T-cell (primary cell): ENCODE measurements at regions not wholly inside any gene's neighbourhood (a gene's known extent, or its start where the extent isn't known, plus 50 kb on each side); places are given as distances from the start of the nearest gene placed in this dataset.
"Not testable (repeated sequence)": the region's sequence is repeated elsewhere in the genome, so short reads cannot be mapped to it uniquely, and the experiment has no call there.

ENCODE experiments used
- ATAC-seq, 4 experiments: fragments of 200-7000 bp in 3 of 4; fragments of 150-1000 bp in 1 of 4; cut with Tn5 transposase; replicated peaks in 1 of 4; 1 replicate in 3 of 4; 2 replicates in 1 of 4; pipeline ENCODE4 v1.10.0; 2021; ENCODE audit warnings: moderate library complexity in 3 of 4, mild to moderate bottlenecking in 2 of 4, moderate number of reproducible peaks in 1 of 4
- CTCF ChIA-PET, 2 donors: fragments of 300-600 bp; sonication (Branson Sonifier 250); formaldehyde crosslinking; loops; one replicate each; lab custom pipeline; 2022; ENCODE audit warnings: antibody characterized with exemption in 2 of 2; lab: Charles Lee
- POLR2A ChIA-PET, 2 donors: fragments of 300-600 bp; sonication (Branson Sonifier 250); formaldehyde crosslinking; loops; one replicate each; lab custom pipeline; 2022; ENCODE audit warnings: antibody characterized with exemption in 2 of 2; lab: Charles Lee
- DNase-seq, 35 experiments: peaks; one replicate each; pipeline versions ENCODE4 v3.0.0 to v3.0.0-alpha.2; 2013 to 2023
- H3K27ac ChIP-seq: one replicate; pipeline ENCODE4 v1.5.1; 2013; ENCODE audit warnings: low read length
- H3K27me3 ChIP-seq, 2 experiments: replicated peaks in 1 of 2; 1 replicate in 1 of 2; 2 replicates in 1 of 2; pipeline versions ENCODE4 v1.6.1 to v1.7.0; 2013; ENCODE audit warnings: low read length in 1 of 2, mixed read lengths in 1 of 2; ENCODE audit not compliant: control insufficient read depth in 2 of 2, insufficient read depth in 2 of 2; ENCODE audit errors: extremely low read depth in 1 of 2
- H3K36me3 ChIP-seq, 2 donors: 1 replicate in 1 of 2; 2 replicates in 1 of 2; pipeline versions ENCODE4 v1.6.1 to v1.7.0; 2013; ENCODE audit warnings: low read length in 1 of 2; ENCODE audit not compliant: control insufficient read depth in 2 of 2, insufficient read depth in 1 of 2; ENCODE audit errors: extremely low read depth in 1 of 2
- H3K4me1 ChIP-seq, 2 experiments: 1 replicate in 1 of 2; 2 replicates in 1 of 2; pipeline versions ENCODE4 v1.6.1 to v1.7.0; 2013; ENCODE audit warnings: low read length in 2 of 2, mixed read lengths in 1 of 2; ENCODE audit not compliant: insufficient read depth in 2 of 2, control insufficient read depth in 1 of 2; ENCODE audit errors: extremely low read depth in 1 of 2
- H3K4me3 ChIP-seq, 2 donors: 1 replicate in 1 of 2; 2 replicates in 1 of 2; pipeline versions ENCODE4 v1.5.1 to v1.7.0; 2013; ENCODE audit warnings: mild to moderate bottlenecking in 2 of 2, low read length in 1 of 2, moderate library complexity in 1 of 2; ENCODE audit not compliant: control insufficient read depth in 1 of 2; ENCODE audit errors: extremely low read depth in 1 of 2
- H3K9me3 ChIP-seq: 2 replicates; pipeline ENCODE4 v1.7.0; 2013
- H3K27ac Mint-ChIP-seq, 2 donors: one replicate each; pipeline ENCODE4 v1.8.0; 2020 to 2021; ENCODE audit warnings: mild to moderate bottlenecking in 2 of 2, mixed read lengths in 2 of 2
- H3K27me3 Mint-ChIP-seq, 2 donors: one replicate each; pipeline ENCODE4 v1.8.0; 2021 to 2022; ENCODE audit warnings: mixed read lengths in 2 of 2
- H3K36me3 Mint-ChIP-seq: one replicate; pipeline ENCODE4 v1.8.0; 2021; ENCODE audit warnings: mixed read lengths
- H3K4me1 Mint-ChIP-seq, 3 donors: one replicate each; pipeline ENCODE4 v1.8.0; 2020 to 2022; ENCODE audit warnings: mixed read lengths in 3 of 3, mild to moderate bottlenecking in 1 of 3
- H3K4me3 Mint-ChIP-seq, 3 donors: one replicate each; pipeline ENCODE4 v1.8.0; 2020 to 2022; ENCODE audit warnings: mild to moderate bottlenecking in 3 of 3, mixed read lengths in 3 of 3, moderate library complexity in 3 of 3
- H3K9me3 Mint-ChIP-seq, 3 donors: one replicate each; pipeline ENCODE4 v1.8.0; 2020 to 2022; ENCODE audit warnings: mixed read lengths in 3 of 3
- WGBS: methylation state at CpG from one replicate; pipeline ENCODE4 v1.1.5; 2013; ENCODE audit warnings: missing lambda C conversion rate; ENCODE audit not compliant: insufficient coverage; 5-methylcytosine and 5-hydroxymethylcytosine counted together

GRCh38 chr18:35842536-35842935 is 129.9 kb upstream of the RMP24 start:
- H3K36me3 ChIP-seq: no peaks in the 10 kb centered on the region
- no peak overlapping the region for H3K27ac ChIP-seq
- peaks cover 3 to 21% of the 10 kb centered on the region in 2 donors for H3K27me3 Mint-ChIP-seq
- no peaks in the 10 kb centered on the region for H3K9me3 Mint-ChIP-seq
- H3K27ac Mint-ChIP-seq: no peak overlapping the region
- WGBS: 84% methylated on average over 3 of the region's 5 CpGs
- ATAC-seq: no peak
- ChIA-PET CTCF (interaction anchor here in 1 of 2 donors (0.6 kb wide), 1 partner anchor 97 kb away, joined by 3 read pairs; no protein-coding TSS in a partner anchor), POLR2A (interaction anchor here in 1 of 2 donors (0.9 kb wide), 1 partner anchor 43 kb away, joined by 3 read pairs; no protein-coding TSS in a partner anchor)
- DNase-seq: no peak
- H3K27me3 ChIP-seq: peaks cover 0 to 8% of the 10 kb centered on the region in 2 experiments
- H3K36me3 Mint-ChIP-seq: no peaks in the 10 kb centered on the region
- H3K9me3 ChIP-seq: no peaks in the 10 kb centered on the region
- no peaks in the 10 kb centered on the region for H3K4me1 ChIP-seq
- no peak overlapping the region for H3K4me3 Mint-ChIP-seq
- no peak overlapping the region for H3K4me3 ChIP-seq
- no peaks in the 10 kb centered on the region for H3K4me1 Mint-ChIP-seq

GRCh38 chr18:35848321-35848720 is 124.2 kb upstream of the RMP24 start:
- H3K36me3 Mint-ChIP-seq, POLR2A ChIA-PET, DNase-seq, H3K9me3 ChIP-seq, CTCF ChIA-PET, H3K27ac Mint-ChIP-seq, ATAC-seq, H3K4me1 Mint-ChIP-seq, H3K9me3 Mint-ChIP-seq, H3K27ac ChIP-seq, H3K27me3 ChIP-seq, H3K4me1 ChIP-seq, H3K4me3 ChIP-seq, H3K36me3 ChIP-seq, H3K4me3 Mint-ChIP-seq: not testable (repeated sequence)
- peaks cover 4 to 23% of the 10 kb centered on the region in 2 donors for H3K27me3 Mint-ChIP-seq
- 100% methylated on average over 2 of the region's 5 CpGs for WGBS

DNA sequence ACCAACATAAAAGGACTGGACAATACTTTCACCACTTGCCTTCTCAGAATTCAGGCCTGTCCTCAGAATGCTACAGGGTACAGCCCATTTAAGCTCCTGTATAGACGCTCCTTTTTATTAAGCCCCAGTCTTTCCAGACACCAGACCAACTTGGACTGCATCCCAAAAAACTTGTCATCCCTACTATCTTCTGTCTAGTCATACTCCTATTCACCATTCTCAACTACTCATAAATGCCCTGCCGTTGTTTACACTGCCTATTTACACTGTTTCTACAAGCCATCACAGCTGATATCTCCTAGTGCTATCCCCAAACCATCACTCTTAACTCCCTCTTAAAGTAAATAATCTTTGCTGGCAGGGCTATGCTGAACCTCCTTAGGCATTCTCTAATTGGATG is 123.2 kb upstream of the RMP24 start:
- CTCF ChIA-PET, H3K27ac ChIP-seq, H3K4me3 ChIP-seq, ATAC-seq, H3K4me3 Mint-ChIP-seq, H3K27ac Mint-ChIP-seq, POLR2A ChIA-PET, H3K36me3 Mint-ChIP-seq, H3K36me3 ChIP-seq, H3K9me3 Mint-ChIP-seq, H3K4me1 ChIP-seq, H3K9me3 ChIP-seq, DNase-seq, H3K4me1 Mint-ChIP-seq: not testable (repeated sequence)
- 100% methylated on average over 2 of the region's 2 CpGs for WGBS
- H3K27me3 Mint-ChIP-seq: peaks cover 4 to 24% of the 10 kb centered on the region in 2 donors
- H3K27me3 ChIP-seq: peaks cover 0 to 11% of the 10 kb centered on the region in 2 experiments

GRCh38 chr18:35851286-35851970 is 121.1 kb upstream of the RMP24 start:
- Mint-ChIP-seq H3K27ac (no peak overlapping the region), H3K4me3 (no peak overlapping the region), H3K36me3 (no peaks in the 10 kb centered on the region), H3K4me1 (no peaks in the 10 kb centered on the region), H3K27me3 (peaks cover 10 to 12% of the 10 kb centered on the region in 2 donors), H3K9me3 (peaks cover 0 to 4% (median 2%) of the 10 kb centered on the region in 3 donors)
- DNase-seq (no peak), ATAC-seq (no peak)
- POLR2A ChIA-PET: no interaction called here
- Histone ChIP-seq H3K27me3 (peaks cover 0 to 5% of the 10 kb centered on the region in 2 experiments), H3K4me3 (no peak overlapping the region), H3K4me1 (no peaks in the 10 kb centered on the region), H3K9me3 (no peaks in the 10 kb centered on the region), H3K36me3 (no peaks in the 10 kb centered on the region), H3K27ac (no peak overlapping the region)
- CTCF ChIA-PET: no interaction called here
- WGBS: 71% methylated on average over 2 of the region's 5 CpGs

GRCh38 chr18:35852786-35853185 is 119.7 kb upstream of the RMP24 start:
- no peak for ATAC-seq

GRCh38 chr18:35854095-35854494 is 118.4 kb upstream of the RMP24 start:
- H3K4me3 ChIP-seq: no peak overlapping the region

More at GRCh38 chr18:35852786-35853185, 119.7 kb upstream of the RMP24 start:
- H3K27me3 ChIP-seq: peaks cover 0 to 5% of the 10 kb centered on the region in 2 experiments
- H3K4me1 ChIP-seq: no peaks in the 10 kb centered on the region
- H3K4me3 Mint-ChIP-seq: no peak overlapping the region
- H3K36me3 ChIP-seq: no peaks in the 10 kb centered on the region
- WGBS: 43% methylated on average over 1 of the region's 2 CpGs
- no peaks in the 10 kb centered on the region for H3K9me3 ChIP-seq
- no peak overlapping the region for H3K4me3 ChIP-seq
- H3K9me3 Mint-ChIP-seq: peaks cover 0 to 5% (median 4%) of the 10 kb centered on the region in 3 donors
- CTCF ChIA-PET: no interaction called here
- H3K36me3 Mint-ChIP-seq: no peaks in the 10 kb centered on the region
- H3K27ac Mint-ChIP-seq: no peak overlapping the region
- H3K27me3 Mint-ChIP-seq: peaks cover 10 to 14% of the 10 kb centered on the region in 2 donors
- no peaks in the 10 kb centered on the region for H3K4me1 Mint-ChIP-seq
- POLR2A ChIA-PET: no interaction called here
- no peak overlapping the region for H3K27ac ChIP-seq
- DNase-seq: no peak

More at GRCh38 chr18:35854095-35854494, 118.4 kb upstream of the RMP24 start:
- no peak overlapping the region for H3K27ac ChIP-seq
- no peak for ATAC-seq
- H3K27me3 ChIP-seq: peaks cover 0 to 5% of the 10 kb centered on the region in 2 experiments
- POLR2A ChIA-PET: no interaction called here
- no peak overlapping the region for H3K4me3 Mint-ChIP-seq
- WGBS: 100% methylated on average over 2 of the region's 5 CpGs
- peaks cover 10 to 18% of the 10 kb centered on the region in 2 donors for H3K27me3 Mint-ChIP-seq
- no peaks in the 10 kb centered on the region for H3K36me3 Mint-ChIP-seq
- CTCF ChIA-PET: no interaction called here
- peaks cover 0 to 5% (median 4%) of the 10 kb centered on the region in 3 donors for H3K9me3 Mint-ChIP-seq
- DNase-seq: no peak
- no peaks in the 10 kb centered on the region for H3K9me3 ChIP-seq
- H3K4me1 Mint-ChIP-seq: no peaks in the 10 kb centered on the region
- no peak overlapping the region for H3K27ac Mint-ChIP-seq
- H3K4me1 ChIP-seq: no peaks in the 10 kb centered on the region
- no peaks in the 10 kb centered on the region for H3K36me3 ChIP-seq
